BJ (cell line): ENCODE measurements at regions not wholly inside any gene's neighbourhood (a gene's known extent, or its start where the extent isn't known, plus 50 kb on each side); places are given as distances from the start of the nearest gene placed in this dataset.
"Not testable (repeated sequence)": the region's sequence is repeated elsewhere in the genome, so short reads cannot be mapped to it uniquely, and the experiment has no call there.

ENCODE experiments used
- CTCF ChIA-PET: fragments of 350-600 bp; formaldehyde crosslinking; extraction: SDS; loops from one replicate; lab custom pipeline; 2021; ENCODE audit warnings: antibody characterized with exemption, inconsistent platforms; lab: Yijun Ruan, JAX
- POLR2A ChIA-PET: fragments of 300-600 bp; sonication (Branson Sonifier 250); formaldehyde crosslinking; extraction: SDS; loops from one replicate; lab custom pipeline; 2021; ENCODE audit warnings: antibody characterized with exemption; lab: Charles Lee
- DNase-seq: peaks from one replicate; pipeline ENCODE4 v3.0.0-alpha.2; 2011; ENCODE audit warnings: low read depth
- H3K27me3 ChIP-seq: 2 replicates; pipeline ENCODE4 v1.6.0; 2011; ENCODE audit warnings: low read length; ENCODE audit not compliant: control insufficient read depth, insufficient read depth
- H3K36me3 ChIP-seq: 2 replicates; pipeline ENCODE4 v1.5.1; 2011; ENCODE audit warnings: low read length; ENCODE audit not compliant: control insufficient read depth, insufficient read depth
- H3K4me3 ChIP-seq: 2 replicates; pipeline ENCODE4 v1.5.1; 2011; ENCODE audit warnings: low read depth, mild to moderate bottlenecking, control low read depth, low read length
- CTCF ChIP-seq: IDR thresholded peaks from 2 replicates; pipeline ENCODE4 v1.5.1; 2011; ENCODE audit warnings: low read depth, mild to moderate bottlenecking, control low read depth, inconsistent platforms, low read length, moderate library complexity; ENCODE audit not compliant: insufficient read depth

GRCh38 chr1:199608414-199608813 lies 419.1 kb upstream of the NR5A2 start:
- ChIA-PET CTCF (no interaction called here), POLR2A (no interaction called here)
- H3K27me3 ChIP-seq: no peaks in the 10 kb centered on the region
- no peak for TF ChIP-seq CTCF
- H3K36me3 ChIP-seq: no peaks in the 10 kb centered on the region
- no peak overlapping the region for H3K4me3 ChIP-seq
- no peak for DNase-seq

GRCh38 chr1:199612976-199613774 lies 414.3 kb upstream of the NR5A2 start:
- CTCF ChIA-PET: no interaction called here
- Histone ChIP-seq H3K27me3 (no peaks in the 10 kb centered on the region), H3K4me3 (no peak overlapping the region), H3K36me3 (no peaks in the 10 kb centered on the region)
- POLR2A ChIA-PET: no interaction called here
- no peak for TF ChIP-seq CTCF
- DNase-seq: no peak

GRCh38 chr1:199616947-199617346 lies 410.6 kb upstream of the NR5A2 start:
- Histone ChIP-seq H3K27me3 (no peaks in the 10 kb centered on the region), H3K4me3 (no peak overlapping the region), H3K36me3 (no peaks in the 10 kb centered on the region)
- CTCF ChIA-PET: no interaction called here
- POLR2A ChIA-PET: no interaction called here
- no peak for DNase-seq
- no peak for TF ChIP-seq CTCF

GRCh38 chr1:199619223-199619622 lies 408.3 kb upstream of the NR5A2 start:
- no peaks in the 10 kb centered on the region for H3K27me3 ChIP-seq
- ChIA-PET CTCF (no interaction called here), POLR2A (no interaction called here)
- H3K36me3 ChIP-seq: no peaks in the 10 kb centered on the region
- no peak overlapping the region for H3K4me3 ChIP-seq
- no peak for DNase-seq
- no peak for TF ChIP-seq CTCF

- POLR2A ChIA-PET, CTCF ChIA-PET, DNase-seq, H3K4me3 ChIP-seq, H3K36me3 ChIP-seq, H3K27me3 ChIP-seq: not testable (repeated sequence)
These were observed 401.3 kb upstream of the NR5A2 start for GRCh38 chr1:199626228-199626627.

GRCh38 chr1:199629624-199630023 lies 397.9 kb upstream of the NR5A2 start:
- no peak for DNase-seq
- CTCF ChIA-PET: no interaction called here
- no peak for TF ChIP-seq CTCF
- H3K27me3 ChIP-seq: no peaks in the 10 kb centered on the region
- no peaks in the 10 kb centered on the region for H3K36me3 ChIP-seq
- POLR2A ChIA-PET: no interaction called here
- H3K4me3 ChIP-seq: no peak overlapping the region
